Keratinocyte (primary cell): ENCODE measurements at regions not wholly inside any gene's neighbourhood (a gene's known extent, or its start where the extent isn't known, plus 50 kb on each side); places are given as distances from the start of the nearest gene placed in this dataset.

Source experiments
- DNase-seq: peaks from one replicate; pipeline ENCODE4 v3.0.0-alpha.2; 2011; ENCODE audit warnings: low read depth, missing footprints, low spot score
- FAIRE-seq: peaks from 2 replicates; lab custom pipeline; 2011; peaks lifted over from hg19 to GRCh38; lab: Jason Lieb, UNC
- H2AFZ ChIP-seq: 2 replicates; pipeline ENCODE4 v1.6.0; 2012; ENCODE audit warnings: low read length, control low read depth, inconsistent platforms; ENCODE audit not compliant: control insufficient read depth
- H3K27ac ChIP-seq: 2 replicates; pipeline ENCODE4 v1.5.1; 2011; ENCODE audit warnings: low read length; ENCODE audit not compliant: control insufficient read depth, insufficient read depth
- H3K27me3 ChIP-seq: 3 replicates; pipeline ENCODE4 v1.6.0; 2011; ENCODE audit warnings: low read length; ENCODE audit not compliant: control insufficient read depth, insufficient read depth; ENCODE audit errors: extremely low read depth
- H3K36me3 ChIP-seq, 2 experiments: 2 replicates in 1 of 2; 3 replicates in 1 of 2; pipeline ENCODE4 v1.5.1; 2011; ENCODE audit warnings: low read length in 2 of 2, mild to moderate bottlenecking in 1 of 2; ENCODE audit not compliant: control insufficient read depth in 2 of 2, insufficient read depth in 2 of 2; ENCODE audit errors: extremely low read depth in 1 of 2
- H3K4me1 ChIP-seq: 3 replicates; pipeline ENCODE4 v1.5.1; 2011; ENCODE audit warnings: low read length; ENCODE audit not compliant: control insufficient read depth, insufficient read depth; ENCODE audit errors: extremely low read depth
- H3K4me2 ChIP-seq: 3 replicates; pipeline ENCODE4 v1.6.0; 2011; ENCODE audit warnings: low read depth, low read length; ENCODE audit not compliant: control insufficient read depth, insufficient read depth; ENCODE audit errors: extremely low read depth
- H3K4me3 ChIP-seq, 3 experiments: fragments of 200-600 bp in 1 of 3; sonication (generic) in 1 of 3; 2 replicates in 2 of 3; 3 replicates in 1 of 3; pipeline ENCODE4 v1.5.1; 2011 to 2016; ENCODE audit warnings: low read length in 3 of 3, mild to moderate bottlenecking in 3 of 3, control low read depth in 2 of 3, inconsistent platforms in 1 of 3, low read depth in 1 of 3, mixed read lengths in 1 of 3, mixed run types in 1 of 3, moderate library complexity in 1 of 3; ENCODE audit not compliant: control insufficient read depth in 2 of 3, insufficient read depth in 2 of 3; ENCODE audit errors: extremely low read depth in 1 of 3
- H3K79me2 ChIP-seq: 2 replicates; pipeline ENCODE4 v1.6.0; 2012; ENCODE audit warnings: low read length; ENCODE audit not compliant: control insufficient read depth, insufficient read depth
- H3K9ac ChIP-seq: 3 replicates; pipeline ENCODE4 v1.6.0; 2011; ENCODE audit warnings: low read length; ENCODE audit not compliant: control insufficient read depth, insufficient read depth; ENCODE audit errors: extremely low read depth
- H3K9me1 ChIP-seq: 3 replicates; pipeline ENCODE4 v1.6.0; 2011; ENCODE audit warnings: low read length; ENCODE audit not compliant: control insufficient read depth, insufficient read depth; ENCODE audit errors: extremely low read depth
- H3K9me3 ChIP-seq: 2 replicates; pipeline ENCODE4 v1.5.1; 2012; ENCODE audit warnings: low read depth, low read length; ENCODE audit not compliant: control insufficient read depth
- H4K20me1 ChIP-seq: 3 replicates; pipeline ENCODE4 v1.6.0; 2011; ENCODE audit warnings: low read length; ENCODE audit not compliant: control insufficient read depth, insufficient read depth; ENCODE audit errors: extremely low read depth
- EZH2 ChIP-seq: IDR thresholded peaks from one replicate; pipeline ENCODE4 v1.6.1; 2012; ENCODE audit warnings: inconsistent platforms, mild to moderate bottlenecking, low read length, moderate library complexity
- dilution Hi-C: fragments of 300-500 bp; cut with MboI; formaldehyde crosslinking; loops from one replicate; pipeline ENCODE4 v1.7.0; 2020; ENCODE audit warnings: low sequenced_read_pairs; ENCODE audit not compliant: extremely low pct_ligation_motif_present
- TF ChIP-seq, protein P1 (sequence below), 3 experiments: IDR thresholded peaks in 1 of 3; conservative IDR thresholded peaks in 1 of 3; optimal IDR thresholded peaks in 1 of 3; 2 replicates in 2 of 3; 3 replicates in 1 of 3; pipeline versions ENCODE3 to v1.5.1; 2011; ENCODE audit warnings: low read length in 3 of 3, mild to moderate bottlenecking in 3 of 3, moderate library complexity in 2 of 3, control low read depth in 1 of 3, inconsistent platforms in 1 of 3; ENCODE audit not compliant: insufficient read depth in 2 of 3; ENCODE audit errors: extremely low read depth in 1 of 3

DNA sequence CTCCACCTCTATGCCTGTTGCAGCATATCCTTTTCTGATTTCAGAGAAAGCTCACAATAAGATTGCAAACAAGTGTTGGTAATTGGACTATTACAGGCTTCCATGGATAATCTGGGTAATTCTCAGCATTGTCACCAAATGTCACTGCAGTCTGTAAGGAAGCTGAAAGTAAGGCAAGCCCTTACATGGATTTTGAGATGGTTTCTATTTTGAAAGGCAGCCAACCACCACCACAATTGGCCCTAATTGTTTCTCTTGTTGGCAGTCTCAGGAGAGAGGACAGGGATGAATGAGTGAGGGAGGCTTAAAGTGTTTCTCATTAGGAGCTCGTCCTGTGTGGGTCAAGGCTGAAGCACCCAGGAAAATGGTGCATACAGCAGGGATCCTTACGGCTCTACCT is 879.9 kb downstream of the TUSC7 start:
- Histone ChIP-seq H3K27ac (no peak overlapping the region), H2AFZ (no peak overlapping the region), H3K27me3 (no peaks in the 10 kb centered on the region), H3K9me3 (no peaks in the 10 kb centered on the region), H4K20me1 (no peaks in the 10 kb centered on the region), H3K4me1 (no peaks in the 10 kb centered on the region), H3K4me3 (no peak overlapping the region), H3K4me2 (no peak overlapping the region), H3K79me2 (no peaks in the 10 kb centered on the region), H3K9ac (no peak overlapping the region), H3K9me1 (no peaks in the 10 kb centered on the region), H3K36me3 (no peaks in the 10 kb centered on the region)
- no peak for TF ChIP-seq EZH2
- TF ChIP-seq, protein P1, sequence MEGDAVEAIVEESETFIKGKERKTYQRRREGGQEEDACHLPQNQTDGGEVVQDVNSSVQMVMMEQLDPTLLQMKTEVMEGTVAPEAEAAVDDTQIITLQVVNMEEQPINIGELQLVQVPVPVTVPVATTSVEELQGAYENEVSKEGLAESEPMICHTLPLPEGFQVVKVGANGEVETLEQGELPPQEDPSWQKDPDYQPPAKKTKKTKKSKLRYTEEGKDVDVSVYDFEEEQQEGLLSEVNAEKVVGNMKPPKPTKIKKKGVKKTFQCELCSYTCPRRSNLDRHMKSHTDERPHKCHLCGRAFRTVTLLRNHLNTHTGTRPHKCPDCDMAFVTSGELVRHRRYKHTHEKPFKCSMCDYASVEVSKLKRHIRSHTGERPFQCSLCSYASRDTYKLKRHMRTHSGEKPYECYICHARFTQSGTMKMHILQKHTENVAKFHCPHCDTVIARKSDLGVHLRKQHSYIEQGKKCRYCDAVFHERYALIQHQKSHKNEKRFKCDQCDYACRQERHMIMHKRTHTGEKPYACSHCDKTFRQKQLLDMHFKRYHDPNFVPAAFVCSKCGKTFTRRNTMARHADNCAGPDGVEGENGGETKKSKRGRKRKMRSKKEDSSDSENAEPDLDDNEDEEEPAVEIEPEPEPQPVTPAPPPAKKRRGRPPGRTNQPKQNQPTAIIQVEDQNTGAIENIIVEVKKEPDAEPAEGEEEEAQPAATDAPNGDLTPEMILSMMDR (optimal IDR thresholded peaks at IDR 0.05 in 1 of 3, IDR thresholded peaks at IDR 0.05 in 1 of 3, conservative IDR thresholded peaks at IDR 0.05 in 1 of 3; ENCODE audit: extremely low read depth in 1 of 3, insufficient read depth in 2 of 3, low read length in 3 of 3) = no peak
- dilution Hi-C loops = no loop called here
- no peak for DNase-seq
- FAIRE-seq = no peak

DNA sequence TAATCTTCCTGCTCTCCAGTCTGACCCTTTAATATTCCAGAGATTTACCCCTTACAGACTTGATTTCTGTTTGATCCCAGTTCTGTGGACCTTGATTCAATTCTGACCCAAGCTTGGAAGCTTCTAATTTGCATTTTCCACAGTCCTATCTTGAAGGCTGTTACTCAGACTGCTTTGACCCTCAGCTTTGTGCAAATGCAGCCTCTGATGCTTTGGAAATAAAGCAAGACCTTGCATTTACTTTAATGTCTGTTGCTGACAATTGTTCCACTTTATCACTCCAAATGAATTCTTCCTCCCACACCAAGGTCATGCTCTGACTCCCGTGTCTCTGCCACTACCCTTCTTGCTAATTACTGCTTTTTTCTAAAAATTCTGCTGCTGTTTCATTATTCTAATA is 886.0 kb downstream of the TUSC7 start:
- no peak overlapping the region for H3K27ac ChIP-seq
- TF ChIP-seq, protein P1 (optimal IDR thresholded peaks at IDR 0.05 in 1 of 3, IDR thresholded peaks at IDR 0.05 in 1 of 3, conservative IDR thresholded peaks at IDR 0.05 in 1 of 3; ENCODE audit: extremely low read depth in 1 of 3, insufficient read depth in 2 of 3, low read length in 3 of 3) = no peak
- TF ChIP-seq EZH2 = no peak
- H3K9ac ChIP-seq = no peak overlapping the region
- no peaks in the 10 kb centered on the region for H3K9me3 ChIP-seq
- FAIRE-seq (no peak), DNase-seq (no peak)
- dilution Hi-C loops = no loop called here
- no peak overlapping the region for H3K4me2 ChIP-seq
- H4K20me1 ChIP-seq = no peaks in the 10 kb centered on the region
- H3K36me3 ChIP-seq = no peaks in the 10 kb centered on the region
- H3K79me2 ChIP-seq = no peaks in the 10 kb centered on the region
- no peak overlapping the region for H2AFZ ChIP-seq
- no peaks in the 10 kb centered on the region for H3K4me1 ChIP-seq
- no peaks in the 10 kb centered on the region for H3K9me1 ChIP-seq
- H3K4me3 ChIP-seq = no peak overlapping the region
- H3K27me3 ChIP-seq = no peaks in the 10 kb centered on the region
